ENCODE measurements at regions not wholly inside any gene's neighbourhood (a gene's known extent, or its start where the extent isn't known, plus 50 kb on each side); places are given as distances from the start of the nearest gene placed in this dataset.
A peak's percentile ranks its signal among the peaks of the same experiment; 100 is the strongest.

- H4K20me1 ChIP-seq (ENCODE audit: insufficient read depth): no peaks in the 10 kb centered on the region
- H3K4me3 ChIP-seq (ENCODE audit: low read length): peak overlapping the region; percentile 44
- TF ChIP-seq RAD21 (conservative IDR thresholded peaks at IDR 0.05): peak; percentile 61
- TF ChIP-seq EP300 (conservative IDR thresholded peaks at IDR 0.05; ENCODE audit: poor library complexity, severe bottlenecking): peak; percentile 82
- no peak for TF ChIP-seq MXI1 (conservative IDR thresholded peaks at IDR 0.05; ENCODE audit: poor library complexity, severe bottlenecking)
- no peak for TF ChIP-seq EZH2 (IDR thresholded peaks at IDR 0.05; ENCODE audit: borderline replicate concordance, insufficient read depth, low read length, poor library complexity, severe bottlenecking)
- peak; percentile 84 for TF ChIP-seq POLR2AphosphoS5 (IDR thresholded peaks at IDR 0.05)
- peak; percentile 74 for TF ChIP-seq TAF1 (IDR thresholded peaks at IDR 0.05; ENCODE audit: low read depth)
- no peak for TF ChIP-seq CTCF (IDR thresholded peaks at IDR 0.05; ENCODE audit: poor library complexity, severe bottlenecking)
- TF ChIP-seq REST (IDR thresholded peaks at IDR 0.05; ENCODE audit: borderline replicate concordance): peak; percentile 65
- peak; percentile 49 for TF ChIP-seq SMC3 (conservative IDR thresholded peaks at IDR 0.05; ENCODE audit: poor library complexity)
- H3K9ac ChIP-seq (ENCODE audit: low read length): peak overlapping the region; percentile 65
- peaks cover 10% of the 10 kb centered on the region for H3K79me2 ChIP-seq (replicated peaks; ENCODE audit: insufficient read depth, low read length)
- peak overlapping the region; percentile 22 for H2AFZ ChIP-seq (ENCODE audit: low read depth, low read length)
- no peaks in the 10 kb centered on the region for H3K27me3 ChIP-seq (ENCODE audit: insufficient read depth, low read depth, low read length)
- H3K4me2 ChIP-seq (ENCODE audit: low read length): peak overlapping the region; percentile 56
- peaks cover 10% of the 10 kb centered on the region for H3F3A ChIP-seq (ENCODE audit: insufficient read depth, low read length, poor library complexity, severe bottlenecking)
- peak overlapping the region; percentile 92 for H3K27ac ChIP-seq (ENCODE audit: low read length)
- H3K9me2 ChIP-seq (ENCODE audit: insufficient read depth, low read length): no peaks in the 10 kb centered on the region
- H3K9me3 ChIP-seq (ENCODE audit: low read length): no peaks in the 10 kb centered on the region
- no peaks in the 10 kb centered on the region for H3K36me3 ChIP-seq (ENCODE audit: insufficient read depth, low read length)
Measured at GRCh38 chr5:88555674-88556073, 287.0 kb upstream of the TMEM161B start.

GRCh38 chr5:88553986-88554385 is 285.3 kb upstream of the TMEM161B start:
- H3K4me3 ChIP-seq (ENCODE audit: low read length): no peak overlapping the region
- no peaks in the 10 kb centered on the region for H3K27me3 ChIP-seq (ENCODE audit: insufficient read depth, low read depth, low read length)
- H3K9me3 ChIP-seq (ENCODE audit: low read length): no peaks in the 10 kb centered on the region
- no peaks in the 10 kb centered on the region for H4K20me1 ChIP-seq (ENCODE audit: insufficient read depth)
- no peak overlapping the region for H3K9ac ChIP-seq (ENCODE audit: low read length)
- no peak overlapping the region for H3K27ac ChIP-seq (ENCODE audit: low read length)
- TF ChIP-seq POLR2AphosphoS5 (IDR thresholded peaks at IDR 0.05): no peak
- TF ChIP-seq MXI1 (conservative IDR thresholded peaks at IDR 0.05; ENCODE audit: poor library complexity, severe bottlenecking): no peak
- TF ChIP-seq REST (IDR thresholded peaks at IDR 0.05; ENCODE audit: borderline replicate concordance): no peak
- no peak for TF ChIP-seq EP300 (conservative IDR thresholded peaks at IDR 0.05; ENCODE audit: poor library complexity, severe bottlenecking)
- no peak for TF ChIP-seq EZH2 (IDR thresholded peaks at IDR 0.05; ENCODE audit: borderline replicate concordance, insufficient read depth, low read length, poor library complexity, severe bottlenecking)
- H3F3A ChIP-seq (ENCODE audit: insufficient read depth, low read length, poor library complexity, severe bottlenecking): peaks cover 7% of the 10 kb centered on the region
- peaks cover 13% of the 10 kb centered on the region for H3K79me2 ChIP-seq (replicated peaks; ENCODE audit: insufficient read depth, low read length)
- no peak overlapping the region for H2AFZ ChIP-seq (ENCODE audit: low read depth, low read length)
- H3K36me3 ChIP-seq (ENCODE audit: insufficient read depth, low read length): no peaks in the 10 kb centered on the region
- no peak overlapping the region for H3K4me2 ChIP-seq (ENCODE audit: low read length)
- no peaks in the 10 kb centered on the region for H3K9me2 ChIP-seq (ENCODE audit: insufficient read depth, low read length)

Data from neural cell (in vitro differentiated cells).